Hematopoietic multipotent progenitor cell (in vitro differentiated cells): ENCODE measurements at regions not wholly inside any gene's neighbourhood (a gene's known extent, or its start where the extent isn't known, plus 50 kb on each side); places are given as distances from the start of the nearest gene placed in this dataset.

Source experiments
- DNase-seq, 3 donors: peaks; one replicate each; pipeline ENCODE4 v3.0.0-alpha.2; 2011 to 2015; ENCODE audit warnings: low read depth in 2 of 3, low spot score in 2 of 3

DNA sequence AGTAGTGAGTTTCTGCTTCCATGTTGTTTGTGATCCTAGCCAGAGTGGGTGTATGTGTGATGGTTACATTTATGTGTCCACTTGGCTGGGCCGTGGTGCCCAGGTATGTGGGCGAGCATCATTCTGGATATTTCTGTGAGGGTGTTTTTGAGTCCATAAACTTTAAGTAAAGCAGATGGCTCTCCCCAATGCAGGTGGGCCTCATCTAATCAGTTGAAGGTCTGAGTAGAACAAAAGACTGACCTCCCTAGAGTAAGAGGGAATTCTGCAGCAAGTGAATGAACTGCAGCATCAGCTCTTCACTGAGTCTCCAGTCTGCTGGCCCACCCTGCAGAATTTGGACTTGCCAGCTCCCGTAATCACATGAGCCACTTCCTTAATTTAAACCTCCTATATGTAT is 571.9 kb downstream of the ACTR3B start:
- DNase-seq = no peak

DNA sequence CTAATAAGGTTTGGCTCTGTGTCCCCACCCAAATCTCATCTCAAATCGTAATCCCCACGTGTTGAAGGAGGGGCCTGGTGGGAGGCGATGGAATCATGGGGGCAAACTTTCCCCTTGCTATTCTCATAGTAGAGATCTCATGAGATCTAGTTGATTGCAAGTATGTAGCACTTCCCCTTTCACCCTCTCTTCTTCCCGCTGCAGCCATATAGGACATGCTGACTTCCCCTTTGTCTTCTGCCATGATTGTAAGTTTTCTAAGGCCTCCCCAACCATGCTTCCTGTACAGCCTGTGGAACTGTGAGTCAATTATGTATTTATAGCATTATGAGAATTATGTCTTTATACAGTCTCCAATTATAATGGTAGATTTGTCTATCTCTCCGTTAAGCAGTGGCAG is 594.5 kb downstream of the ACTR3B start:
- no peak for DNase-seq

DNA sequence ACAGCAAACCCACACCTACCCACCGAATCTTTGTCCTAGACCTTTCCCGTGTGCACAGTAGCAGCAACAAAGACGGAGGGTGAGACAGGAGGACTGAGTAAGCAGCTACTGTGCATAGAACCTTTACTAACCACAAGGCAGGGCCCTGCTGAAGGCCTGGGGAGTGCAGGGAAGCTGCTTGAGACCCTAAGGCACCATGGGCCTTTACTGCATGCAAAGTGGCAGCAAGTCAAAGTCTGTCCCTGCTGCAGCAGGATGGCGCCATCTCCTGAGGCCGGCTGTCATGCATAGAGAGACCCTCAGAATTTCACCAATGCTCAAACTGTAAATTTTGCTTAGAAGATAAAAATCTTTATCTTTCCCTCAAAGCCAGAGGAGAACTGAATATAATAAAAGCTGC is 610.5 kb downstream of the ACTR3B start:
- DNase-seq = no peak

DNA sequence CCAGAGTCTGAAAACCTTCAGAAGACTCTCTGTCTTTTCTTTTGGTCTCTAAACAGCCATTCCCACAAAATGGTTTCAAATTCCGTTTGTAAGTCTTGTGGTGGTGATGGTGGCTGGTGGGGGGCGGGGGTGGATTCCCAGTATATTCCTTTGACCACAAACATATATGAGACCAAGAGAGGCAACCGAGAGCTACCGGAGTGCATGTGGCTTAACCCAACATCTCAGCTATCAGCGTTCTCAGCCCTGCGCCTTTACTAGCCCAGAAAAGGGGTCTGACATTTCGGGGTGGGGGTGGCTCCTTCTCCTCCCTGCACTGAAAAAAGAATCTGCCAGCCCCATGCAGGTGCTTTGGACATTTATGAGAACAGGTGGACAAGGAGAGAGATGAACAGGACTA is 621.1 kb downstream of the ACTR3B start:
- DNase-seq = no peak

DNA sequence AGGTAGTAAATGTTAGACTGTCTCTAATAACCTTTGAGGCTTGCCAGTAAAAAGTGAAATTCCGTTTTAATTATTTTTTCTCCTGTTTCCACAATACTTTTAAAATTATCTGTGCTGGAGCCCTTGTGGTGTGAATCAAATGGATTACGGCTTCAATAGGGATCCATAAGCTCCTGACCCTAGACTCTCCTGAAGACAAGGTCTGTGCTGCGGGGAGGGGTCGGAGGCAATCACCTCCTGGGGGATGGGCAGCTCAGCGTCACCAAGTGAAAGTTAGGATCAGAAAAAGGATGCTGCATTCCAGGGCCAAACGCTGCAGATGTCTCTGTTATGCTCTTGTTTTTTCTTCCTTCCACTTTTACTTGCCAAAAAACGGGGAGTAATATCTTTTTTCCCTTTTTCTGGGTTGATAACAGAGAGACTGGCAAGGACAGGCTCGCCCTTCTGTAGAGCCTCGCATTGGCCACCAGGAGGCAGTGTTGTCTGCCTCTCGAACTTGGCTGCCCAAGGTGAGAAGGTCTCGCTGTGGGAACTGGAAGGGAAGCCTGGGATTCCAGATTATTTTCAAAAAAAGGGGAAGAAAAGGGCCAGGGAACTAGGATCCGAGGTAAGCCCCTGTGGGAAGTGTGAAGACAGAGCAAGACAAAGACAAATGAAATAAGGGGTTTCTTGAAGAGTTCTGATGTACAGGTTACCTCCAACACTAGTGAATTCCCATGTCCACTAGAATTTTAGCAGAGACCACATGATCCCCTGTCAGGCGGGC is 621.9 kb downstream of the ACTR3B start:
- DNase-seq = peak in 2 of 3 donors; percentile 1 to 46

DNA sequence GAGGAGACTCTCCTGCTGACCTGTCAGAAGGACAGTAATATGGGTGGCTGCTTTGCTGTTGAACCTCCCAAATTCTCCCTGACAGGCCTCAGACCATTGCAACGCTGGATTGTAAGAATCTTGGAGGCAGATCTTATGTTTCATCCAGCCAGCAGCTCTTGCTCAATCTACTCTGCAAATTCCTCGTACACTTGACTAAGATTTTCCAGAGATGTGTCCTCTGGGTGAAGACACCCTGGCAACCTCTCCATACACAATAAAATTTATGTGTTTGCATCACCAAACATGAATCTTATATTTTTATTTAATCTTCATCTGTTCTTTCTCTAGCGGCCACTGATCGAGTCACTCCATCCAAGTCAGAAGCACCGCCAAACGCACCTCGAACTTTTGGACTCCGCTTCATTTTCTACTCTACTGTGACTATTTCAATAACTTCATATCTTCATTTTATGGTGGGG is 623.1 kb downstream of the ACTR3B start:
- no peak for DNase-seq

DNA sequence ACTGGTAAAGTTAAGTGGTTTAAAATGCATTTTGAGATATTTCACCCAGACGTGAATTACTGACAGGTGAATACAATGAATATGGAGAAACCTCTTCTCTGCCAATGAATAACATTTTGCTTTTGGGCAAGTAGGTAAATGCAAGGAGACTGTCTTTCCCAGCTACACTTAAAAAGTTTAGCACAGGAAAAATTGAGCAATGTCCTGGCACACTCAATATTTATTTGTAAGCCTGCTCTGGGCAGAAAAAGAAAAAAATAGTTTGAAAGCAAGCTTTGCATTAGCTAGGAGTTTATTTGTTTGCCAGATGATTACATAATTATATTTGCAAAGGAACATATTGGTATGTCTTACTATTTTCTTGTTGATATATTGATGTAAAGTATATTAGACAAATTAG is 624.2 kb downstream of the ACTR3B start:
- no peak for DNase-seq

DNA sequence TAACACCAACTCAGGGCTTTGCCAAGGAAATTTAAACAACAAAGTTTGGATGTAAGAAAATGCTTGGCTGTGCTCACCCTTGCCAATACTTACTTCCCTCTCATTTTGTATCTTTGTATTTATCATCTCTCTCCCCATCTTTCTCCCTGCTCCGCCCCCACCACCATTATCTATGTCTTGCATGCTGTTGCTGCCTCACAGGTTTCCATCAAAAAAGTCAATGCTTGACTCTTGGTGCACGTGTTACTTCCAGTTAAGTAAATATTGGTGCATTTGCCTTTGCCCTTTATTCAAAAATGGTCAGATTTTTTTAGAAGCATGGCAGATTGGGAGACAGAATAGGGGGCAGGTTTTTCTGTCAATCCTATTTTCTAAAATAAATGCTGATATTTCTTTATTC is 626.0 kb downstream of the ACTR3B start:
- no peak for DNase-seq

DNA sequence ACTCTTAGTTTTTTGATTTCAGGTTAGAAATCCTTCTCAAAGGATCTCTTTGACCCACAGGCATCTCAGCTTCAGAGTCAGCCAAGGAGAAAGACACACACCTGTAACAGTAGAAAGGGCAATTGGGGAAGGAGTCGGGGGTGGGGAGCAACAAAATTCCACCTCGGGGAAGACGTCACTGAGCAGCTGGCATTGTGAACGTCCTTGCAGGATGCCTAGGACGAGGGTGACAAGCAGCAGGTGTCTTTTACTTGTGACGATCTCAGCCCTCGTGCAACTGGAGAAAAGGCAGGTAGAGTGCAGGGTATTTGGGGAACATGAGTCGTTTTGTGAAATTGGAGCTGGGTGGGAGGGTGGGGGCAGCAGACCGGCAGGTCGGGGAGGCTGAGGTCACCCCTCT is 627.0 kb downstream of the ACTR3B start:
- no peak for DNase-seq

DNA sequence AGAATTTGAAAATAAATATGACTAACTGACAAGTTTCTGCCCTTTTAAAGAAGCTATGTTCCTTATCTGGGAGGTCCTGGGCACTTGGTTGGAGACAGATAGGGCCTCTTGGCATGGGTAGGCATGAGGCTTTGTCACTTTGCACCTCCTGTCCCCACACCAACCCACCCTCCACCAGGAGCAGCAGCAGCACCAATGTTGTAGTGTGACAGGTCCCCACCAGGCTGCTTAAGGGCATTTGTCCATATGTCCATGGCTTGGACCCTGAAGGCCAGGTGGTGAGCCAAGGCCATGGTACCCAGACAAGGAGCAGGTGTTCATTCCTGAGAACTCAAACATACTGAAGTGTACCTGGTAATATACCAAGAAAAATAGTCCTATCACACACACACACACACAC is 629.1 kb downstream of the ACTR3B start:
- no peak for DNase-seq

DNA sequence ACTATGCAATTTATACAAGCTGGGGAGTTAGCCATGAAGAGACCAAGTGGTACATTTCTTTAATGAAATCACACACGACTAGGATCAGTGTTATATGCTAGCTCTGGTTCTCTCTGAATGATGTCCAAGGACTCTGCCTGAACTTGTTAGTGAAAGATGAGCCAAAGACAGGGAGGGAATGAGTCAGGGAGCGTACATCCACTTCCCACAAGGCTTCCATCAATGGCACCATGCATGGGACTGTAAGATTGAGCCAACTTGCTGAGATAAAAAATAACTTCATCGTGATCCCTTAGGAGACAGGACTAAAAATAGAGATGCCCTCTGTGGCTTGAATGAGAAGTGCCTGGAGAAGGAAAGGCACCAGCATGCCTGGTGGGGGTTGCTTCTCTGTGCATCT is 629.7 kb downstream of the ACTR3B start:
- no peak for DNase-seq

DNA sequence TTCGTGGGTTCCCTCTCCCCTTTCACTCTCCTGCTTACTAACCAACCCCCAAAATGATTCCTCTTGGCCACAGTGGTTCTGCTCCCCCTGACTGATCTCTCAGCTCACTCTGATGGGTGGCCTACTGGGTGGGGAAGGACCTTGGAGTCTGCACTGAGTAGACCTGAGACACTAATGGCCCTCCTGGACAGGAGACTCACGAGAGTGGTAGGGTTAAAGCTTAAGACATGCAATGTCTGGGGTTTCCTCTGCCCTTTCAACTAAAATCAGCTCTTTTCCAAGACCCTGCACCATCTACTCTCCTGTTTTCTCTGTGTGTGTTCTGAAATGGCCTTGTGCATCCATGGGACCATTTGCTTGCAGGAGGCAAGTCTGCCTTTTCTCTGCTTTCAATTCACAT is 631.4 kb downstream of the ACTR3B start:
- no peak for DNase-seq

DNA sequence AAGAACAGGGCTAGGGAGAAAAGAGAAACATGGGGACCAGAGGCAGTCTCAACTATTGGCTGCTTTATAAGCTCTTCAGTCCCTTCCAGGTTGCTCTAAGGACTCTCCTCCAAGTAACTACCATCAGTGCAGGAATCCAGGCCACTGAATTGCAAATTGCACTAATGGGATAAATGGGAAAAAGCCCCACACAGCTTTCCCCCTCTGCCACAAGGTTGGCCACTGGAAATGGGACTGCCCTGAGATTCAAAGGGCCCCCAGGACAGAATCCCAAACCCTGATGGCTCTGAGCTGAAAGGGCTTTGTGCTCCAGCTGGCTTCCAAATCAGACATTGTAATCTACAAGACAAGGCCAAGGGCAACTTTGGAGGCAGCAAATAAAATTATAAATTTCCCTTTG is 633.2 kb downstream of the ACTR3B start:
- no peak for DNase-seq

DNA sequence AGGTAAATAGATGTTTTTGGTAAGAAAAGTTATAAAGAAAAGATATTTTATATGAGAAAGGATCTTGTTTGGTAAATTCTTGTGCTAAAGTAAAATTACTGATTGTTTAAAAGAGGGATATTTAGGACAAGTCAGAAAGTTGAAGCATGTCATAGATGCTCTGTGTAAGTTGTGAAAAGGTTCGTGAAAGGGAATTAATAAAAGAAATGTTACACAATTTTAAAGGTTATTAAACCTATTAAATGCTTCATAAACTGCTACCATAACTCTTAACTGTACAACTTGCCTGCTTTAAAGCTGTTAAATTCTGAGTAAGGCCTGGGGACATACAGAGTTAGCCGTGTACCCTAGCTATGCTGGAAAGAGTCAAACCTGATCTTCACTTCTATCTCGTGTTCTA is 634.1 kb downstream of the ACTR3B start:
- DNase-seq = no peak

DNA sequence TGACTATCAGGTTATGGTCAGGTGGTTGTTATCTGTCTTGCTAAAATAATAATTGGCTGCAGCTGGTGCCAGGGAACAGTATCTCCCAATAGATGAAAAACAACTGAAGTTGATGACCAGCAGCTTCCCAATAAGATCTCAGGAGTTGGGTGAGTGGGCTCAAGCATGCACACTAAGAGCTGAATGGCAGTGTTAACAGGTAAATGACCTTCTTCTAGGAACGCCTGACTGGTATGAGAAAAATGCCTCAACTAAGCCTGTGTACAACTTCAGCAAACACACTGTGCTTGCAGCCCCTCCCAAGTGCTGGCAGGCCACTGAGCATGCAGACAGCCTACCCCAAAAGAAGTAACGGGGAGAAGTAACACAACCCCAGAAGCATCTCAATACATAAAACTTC is 636.9 kb downstream of the ACTR3B start:
- DNase-seq = no peak

DNA sequence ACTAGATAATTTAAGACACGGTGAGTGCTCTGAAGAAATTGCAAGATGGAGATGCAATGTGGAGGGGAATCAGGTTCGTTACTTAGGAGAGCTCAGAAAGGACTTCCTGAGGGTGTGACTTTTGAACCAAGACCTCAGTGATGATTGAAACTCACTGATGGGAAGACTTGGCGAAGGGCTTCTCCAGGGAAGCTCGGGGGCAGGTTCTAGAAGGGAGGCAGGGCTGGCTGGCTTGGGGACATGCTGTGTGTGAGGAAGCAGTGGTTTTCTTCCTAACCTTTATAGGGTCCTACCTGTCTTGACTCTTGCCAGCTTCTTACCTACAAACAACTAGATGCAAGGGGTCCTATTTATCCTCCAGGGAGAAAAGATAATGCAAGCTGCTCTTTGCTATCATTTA is 637.9 kb downstream of the ACTR3B start:
- DNase-seq = no peak

DNA sequence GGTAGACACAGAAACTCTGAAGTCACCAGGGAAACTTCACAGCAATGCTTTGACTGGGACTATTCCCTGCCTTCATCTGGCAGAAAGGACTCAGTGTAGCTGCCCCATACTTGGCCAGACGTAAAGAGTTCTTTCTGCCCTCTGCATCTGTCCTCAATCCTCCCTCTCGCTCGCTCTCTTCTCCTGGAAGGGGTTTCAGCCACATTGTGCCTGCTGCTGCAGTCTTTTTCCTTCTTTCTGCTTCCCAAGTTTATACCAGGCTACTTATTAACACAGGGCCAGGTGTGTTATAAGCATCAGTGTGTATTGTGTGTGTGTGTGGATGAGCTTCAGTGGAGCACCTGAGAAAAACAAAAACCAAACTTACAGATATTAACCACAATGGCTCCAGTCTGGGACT is 638.4 kb downstream of the ACTR3B start:
- DNase-seq = no peak

DNA sequence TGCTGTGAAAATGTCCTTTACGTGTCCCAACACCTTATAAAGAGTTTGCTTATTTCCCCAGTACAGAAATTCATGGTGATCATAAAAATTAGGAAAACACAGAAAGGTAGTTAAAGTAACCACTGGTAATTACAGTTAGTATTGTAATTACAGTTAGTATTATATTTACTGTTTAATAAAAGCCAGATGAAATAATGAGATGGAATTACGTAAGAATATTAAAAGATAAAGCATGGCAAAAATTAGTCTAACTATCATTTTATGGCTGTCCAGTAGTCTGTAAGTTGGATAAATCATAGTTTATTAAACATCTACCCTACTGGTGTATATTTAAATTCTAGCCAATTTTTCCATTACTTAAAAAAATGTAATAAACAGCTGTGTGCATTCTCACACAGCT is 638.8 kb downstream of the ACTR3B start:
- no peak for DNase-seq

DNA sequence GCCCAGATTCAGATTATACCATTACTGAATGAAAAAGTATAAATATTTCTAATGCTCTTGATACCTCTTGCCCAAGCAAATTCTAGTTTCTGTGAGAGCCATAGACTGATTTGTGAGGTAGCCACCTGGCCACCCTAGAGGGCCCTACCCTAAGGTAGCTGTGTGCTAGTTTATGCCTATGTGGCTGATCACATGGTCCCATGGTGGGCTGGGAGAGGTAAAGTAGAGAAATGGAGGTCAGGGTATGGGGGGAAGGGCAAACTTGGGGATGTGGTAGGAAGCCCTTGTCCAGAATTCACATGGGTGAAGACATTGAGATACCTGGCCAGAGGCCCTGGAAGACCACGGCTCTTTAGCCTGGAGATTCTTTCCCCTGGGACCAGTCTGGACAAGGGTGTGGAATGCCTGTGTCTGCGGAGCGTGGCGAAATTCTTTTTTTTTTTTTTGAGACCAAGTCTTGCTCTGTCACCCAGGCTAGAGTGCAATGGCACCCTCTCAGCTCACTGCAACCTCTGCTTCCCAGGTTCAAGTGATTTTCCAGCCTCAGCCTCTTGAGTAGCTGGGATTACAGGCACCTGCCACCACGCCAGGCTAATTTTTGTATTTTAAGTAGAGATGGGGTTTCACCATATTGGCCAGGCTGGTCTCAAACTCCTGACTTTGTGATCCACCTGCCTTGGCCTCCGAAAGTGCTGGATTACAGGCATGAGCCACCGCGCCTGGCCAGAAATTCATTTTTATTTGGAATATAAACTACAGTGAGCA is 639.4 kb downstream of the ACTR3B start:
- DNase-seq = no peak

DNA sequence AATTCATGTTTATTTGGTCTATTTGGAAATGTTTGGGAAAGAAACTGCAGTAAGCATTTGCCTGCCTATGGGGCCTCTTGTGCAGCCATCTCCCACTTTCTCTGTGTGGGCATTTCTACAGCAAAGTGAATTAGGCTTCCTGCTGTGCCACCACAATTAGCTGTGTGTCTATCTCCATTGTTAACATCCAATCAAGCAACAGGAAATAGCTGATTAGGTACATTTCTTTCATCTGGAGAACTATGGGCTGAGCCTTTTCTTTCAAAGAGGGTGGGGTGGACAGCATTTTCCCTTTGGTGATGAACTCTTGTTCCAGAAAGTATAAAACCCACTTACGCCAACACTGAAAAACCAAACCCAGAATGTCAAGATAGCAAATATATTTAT is 640.0 kb downstream of the ACTR3B start:
- DNase-seq = no peak

DNA sequence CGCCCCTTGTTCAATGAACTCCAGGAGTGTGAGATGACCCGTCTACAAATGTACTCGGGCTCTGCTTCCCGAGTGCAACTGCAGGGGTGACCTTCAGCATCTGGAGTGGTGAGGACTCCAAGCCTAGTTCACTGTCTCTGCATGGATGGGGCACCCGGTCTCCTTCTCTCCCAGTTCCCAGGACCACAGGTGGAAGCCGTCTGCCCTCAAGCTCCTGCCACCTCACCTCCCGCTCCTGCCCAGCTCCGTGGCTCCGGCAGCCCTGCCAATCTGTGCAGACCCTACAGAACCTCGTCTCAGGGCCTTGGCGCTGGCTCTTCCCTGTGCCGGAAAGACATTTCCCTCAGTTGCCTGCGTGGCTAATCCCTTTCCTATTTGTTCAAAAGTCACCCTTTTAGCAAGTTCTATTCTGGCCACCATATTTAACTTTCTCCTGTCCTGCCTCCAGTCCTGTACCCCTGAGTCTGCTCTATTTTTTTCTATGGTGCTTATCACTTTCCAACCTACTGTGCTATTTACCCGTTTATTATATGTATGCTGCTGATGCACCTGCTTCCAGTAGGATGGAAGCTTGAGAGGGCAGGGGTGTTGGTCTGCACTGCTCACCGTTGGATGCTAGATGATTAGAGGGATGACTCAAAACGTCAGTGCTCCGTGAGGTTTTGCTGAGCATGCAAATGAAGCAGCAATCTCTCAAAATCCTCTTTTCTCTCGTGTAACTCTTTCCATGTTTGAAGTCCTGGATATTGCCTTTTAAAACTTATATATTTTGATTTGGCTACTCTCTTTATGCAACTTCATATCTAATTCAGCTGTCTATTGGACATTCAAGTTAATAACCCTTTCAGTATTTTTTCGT is 641.4 kb downstream of the ACTR3B start:
- no peak for DNase-seq
